DMS 273 (cell line): ENCODE measurements at regions not wholly inside any gene's neighbourhood (a gene's known extent, or its start where the extent isn't known, plus 50 kb on each side); places are given as distances from the start of the nearest gene placed in this dataset.

Experiments used
- DNase-seq: peaks from one replicate; lab custom pipeline; 2025; ENCODE audit not compliant: unreplicated experiment; lab: John Stamatoyannopoulos, UW

DNA sequence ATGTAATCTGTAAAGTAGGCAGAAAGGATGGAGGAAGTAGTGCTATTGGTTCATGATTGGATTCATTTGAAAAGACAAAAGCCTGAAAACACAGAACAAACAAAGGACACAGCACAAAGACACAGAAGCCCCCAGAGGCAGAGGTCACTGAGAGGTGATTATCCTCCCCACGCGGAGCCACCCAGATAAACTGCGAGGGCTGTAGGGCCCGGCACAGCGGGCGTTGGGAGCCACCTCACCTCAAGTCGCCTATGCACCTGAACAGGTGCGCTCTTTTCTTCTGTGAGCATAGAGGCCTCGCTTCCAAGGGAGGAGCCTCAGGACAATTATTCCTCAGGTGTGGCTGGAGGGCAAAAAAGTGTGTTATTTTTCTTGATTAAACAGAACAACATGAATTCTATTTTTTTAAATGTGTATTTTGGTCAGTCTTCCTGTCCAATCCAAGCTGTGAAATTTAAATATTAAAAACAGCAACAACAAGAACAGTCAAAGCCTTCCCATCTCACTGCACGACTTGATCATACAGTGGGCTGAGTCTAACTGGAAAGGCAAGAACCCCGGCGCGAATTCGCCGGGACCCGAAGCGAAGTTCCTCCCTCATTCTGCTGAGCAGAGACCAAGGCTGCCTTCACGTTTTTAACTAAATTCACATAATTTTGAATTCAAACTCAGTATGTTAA, 205.3 kb downstream of the THBS2 start:
- DNase-seq: no peak

GRCh38 chr6:169047345-169047744, 206.3 kb downstream of the THBS2 start:
- no peak for DNase-seq

DNA sequence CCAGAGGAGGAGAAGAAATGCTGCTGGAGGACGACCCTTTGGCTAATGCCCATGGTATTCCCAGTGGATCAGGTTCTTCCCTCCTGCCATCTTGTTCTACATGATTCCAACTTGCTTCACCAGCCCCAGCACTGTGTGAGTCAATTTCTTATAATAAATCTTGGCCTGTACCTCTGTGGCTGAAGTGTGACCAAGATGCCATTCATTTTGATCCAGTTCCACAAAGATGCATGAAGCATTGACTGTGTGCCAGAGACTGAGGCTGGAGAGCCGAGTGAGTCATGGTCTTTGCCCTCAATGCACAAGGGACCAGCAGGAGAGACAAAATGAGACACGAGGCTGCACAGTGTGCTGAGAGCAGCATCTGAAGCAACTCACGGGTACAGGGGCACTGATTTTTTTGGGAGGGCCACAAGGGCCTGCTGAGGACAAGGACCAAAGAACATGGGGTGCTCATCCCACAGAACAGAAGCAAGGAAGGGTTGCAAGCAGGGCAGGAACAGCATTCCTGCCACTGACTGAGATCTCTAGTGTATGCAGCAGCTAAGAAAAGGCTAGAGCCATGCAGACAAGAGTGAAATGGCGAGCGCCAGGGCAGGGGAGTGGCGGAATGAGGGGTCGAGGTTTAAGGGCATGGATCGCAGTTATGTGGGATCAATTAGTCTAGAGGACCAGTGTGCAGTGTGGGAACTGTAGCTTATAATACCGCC, 207.0 kb downstream of the THBS2 start:
- no peak for DNase-seq

DNA sequence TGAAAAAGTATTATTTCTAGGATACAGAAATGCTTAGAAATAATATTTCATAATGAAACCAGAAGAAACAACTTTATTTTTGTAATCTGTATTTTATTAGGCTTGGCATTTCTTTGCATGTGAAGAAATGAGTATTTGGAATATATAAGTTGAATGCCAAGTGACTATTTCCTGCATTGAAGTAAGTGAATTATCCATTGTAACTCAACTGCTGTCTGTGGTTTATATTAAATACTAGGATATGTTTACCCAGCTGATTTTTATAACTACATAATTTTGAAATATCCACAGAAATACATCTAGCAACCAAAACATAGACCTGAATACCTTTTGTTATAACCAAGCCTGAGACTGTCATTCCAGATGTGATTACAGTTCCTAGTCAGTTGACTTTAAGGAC, 207.6 kb downstream of the THBS2 start:
- no peak for DNase-seq

DNA sequence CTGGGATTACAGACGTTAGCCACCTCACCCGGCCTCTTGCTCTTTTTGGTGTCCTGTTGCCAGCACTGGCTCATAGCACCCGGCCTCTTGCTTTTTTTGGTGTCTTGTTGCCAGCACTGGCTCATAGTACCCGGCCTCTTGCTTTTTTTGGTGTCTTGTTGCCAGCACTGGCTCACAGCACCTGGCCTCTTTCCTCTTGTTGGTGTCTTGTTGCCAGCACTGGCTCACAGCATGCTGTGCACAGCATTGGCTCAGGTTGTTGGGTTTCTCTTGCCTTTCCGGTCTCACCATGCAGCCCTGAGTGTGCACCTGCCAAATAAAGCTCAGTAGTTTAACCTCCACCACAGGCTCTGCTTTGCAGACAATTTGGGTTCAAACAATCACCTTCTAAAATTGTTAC, 208.2 kb downstream of the THBS2 start:
- DNase-seq: no peak

GRCh38 chr6:169044381-169045230, 209.0 kb downstream of the THBS2 start:
- no peak for DNase-seq

GRCh38 chr6:169042061-169042460, 211.6 kb downstream of the THBS2 start:
- DNase-seq: no peak

DNA sequence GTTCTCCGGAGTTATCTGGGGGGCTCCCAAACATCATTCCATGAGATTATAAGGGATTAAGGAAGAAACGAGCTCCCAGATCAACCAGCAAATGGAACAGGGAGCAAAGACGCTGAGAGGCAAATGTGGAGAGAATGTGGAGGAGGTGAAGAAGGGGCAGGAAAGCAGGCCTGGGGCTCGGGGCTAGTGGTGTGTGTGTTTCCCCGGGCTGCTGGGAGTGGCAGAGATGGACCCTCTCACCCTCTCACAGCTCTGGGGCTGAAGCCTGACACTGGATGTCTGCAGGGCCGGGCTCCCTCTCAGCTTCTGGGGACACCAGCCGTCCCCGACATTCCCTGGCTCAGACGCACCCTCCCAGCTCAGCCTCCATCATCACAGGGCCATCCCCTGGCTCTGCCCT, 212.6 kb downstream of the THBS2 start:
- no peak for DNase-seq

GRCh38 chr6:169038691-169039090, 215.0 kb downstream of the THBS2 start:
- DNase-seq: no peak

- no peak for DNase-seq
These were observed 218.0 kb downstream of the THBS2 start for GRCh38 chr6:169035385-169036240.

- DNase-seq: no peak
These were observed 219.0 kb downstream of the THBS2 start for GRCh38 chr6:169034516-169035167.

- DNase-seq: no peak
These were observed 223.8 kb downstream of the THBS2 start for GRCh38 chr6:169029861-169030260.

DNA sequence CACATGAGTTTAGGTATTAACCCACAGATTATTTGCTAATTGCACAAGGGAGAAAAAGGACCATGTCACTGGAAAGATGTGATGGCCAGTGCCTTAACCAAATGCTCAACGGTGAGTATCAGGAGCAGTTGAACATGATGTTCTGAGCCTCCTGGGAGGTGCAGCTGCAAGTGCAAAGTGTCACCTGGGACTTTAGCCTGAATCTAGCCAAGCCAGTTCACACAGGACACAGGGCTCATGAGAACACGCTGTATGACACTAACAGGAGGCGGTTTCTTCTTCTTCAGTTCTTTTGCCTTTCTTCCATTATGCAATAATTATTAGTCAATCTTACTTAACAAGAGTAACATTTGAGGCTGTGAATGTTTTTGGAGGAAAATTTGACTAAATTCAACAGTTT, 225.3 kb downstream of the THBS2 start:
- DNase-seq: no peak

DNA sequence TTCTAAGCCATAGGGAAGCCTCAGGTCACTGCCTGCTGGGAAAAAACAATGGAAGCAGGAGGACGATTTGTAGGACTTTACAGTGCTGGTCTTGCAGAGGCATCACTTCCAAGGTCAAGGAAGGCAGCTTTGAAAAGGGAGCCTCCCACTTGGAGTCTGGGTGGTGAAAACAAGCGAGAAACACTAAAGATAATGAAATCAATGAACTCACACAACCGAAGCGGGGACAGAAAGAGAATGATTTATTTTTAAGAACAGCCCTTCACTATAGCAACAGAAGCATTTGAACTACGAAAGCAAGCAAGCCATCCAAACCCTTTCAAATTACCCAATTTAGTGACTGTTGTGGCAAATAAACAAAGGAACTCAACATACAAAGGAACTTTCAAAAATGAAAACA, 227.5 kb downstream of the THBS2 start:
- no peak for DNase-seq

DNA sequence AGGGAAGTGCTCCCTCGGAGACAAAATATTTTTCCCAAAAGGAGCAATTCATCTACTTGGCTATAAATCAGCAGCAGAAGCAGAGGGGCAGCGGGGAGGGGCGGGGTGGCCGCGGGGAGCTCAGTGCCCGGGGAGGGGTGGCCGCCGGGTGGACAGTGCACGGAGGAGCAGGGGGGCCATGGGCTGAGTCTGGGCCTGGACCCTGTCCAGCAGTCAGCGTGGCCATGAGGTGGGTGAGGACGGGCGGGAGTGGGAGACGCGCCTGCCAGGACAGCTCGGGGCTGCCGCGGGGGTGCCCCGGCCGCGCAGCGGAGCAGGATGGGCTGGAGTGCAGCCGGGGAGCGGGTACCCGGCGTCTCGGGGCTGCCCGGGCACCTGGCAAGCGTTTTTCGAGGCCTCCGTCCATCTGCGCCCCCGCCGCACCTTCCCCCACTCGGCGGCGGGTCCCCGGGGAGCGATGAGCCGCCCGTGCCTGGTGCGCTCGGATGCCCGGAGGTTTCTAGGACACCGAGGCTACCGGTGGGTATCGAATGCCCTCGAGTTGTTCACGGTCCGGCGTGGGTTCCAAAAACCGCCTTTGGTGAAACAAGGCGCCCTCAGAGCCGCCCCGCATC, 229.5 kb downstream of the THBS2 start:
- no peak for DNase-seq

DNA sequence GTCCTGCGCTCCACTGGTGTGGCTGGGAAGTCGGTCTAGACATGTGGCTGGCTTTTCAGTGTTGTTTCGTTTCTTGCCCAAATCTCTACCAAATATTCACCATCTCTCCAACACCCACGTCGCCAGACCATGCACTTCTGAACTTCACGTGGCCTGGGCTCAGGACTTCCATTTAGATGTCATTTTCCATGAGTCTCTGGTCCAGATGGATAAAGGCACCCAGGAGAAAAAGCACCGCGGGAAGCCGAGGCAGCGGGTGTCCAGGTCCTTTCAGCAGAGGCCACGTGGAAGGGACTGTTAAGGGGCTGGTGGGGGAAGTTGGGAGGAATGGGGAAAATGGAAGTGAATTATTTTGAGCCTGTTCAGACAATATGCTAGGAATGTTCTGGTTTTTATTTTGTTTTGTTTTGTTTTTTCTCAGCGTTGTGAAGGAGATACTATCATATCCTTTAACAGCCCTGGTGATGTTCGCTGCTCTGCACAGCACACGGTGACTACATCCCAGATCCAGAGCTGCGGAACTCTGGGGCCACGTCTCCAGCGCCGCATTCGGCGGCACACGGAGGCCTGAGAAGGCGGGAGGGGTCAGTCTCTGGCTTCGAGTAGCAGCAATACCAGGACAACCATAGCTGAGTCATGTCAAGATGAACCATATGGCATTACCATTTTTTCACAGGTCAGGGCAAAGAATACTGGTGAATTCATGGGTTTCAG, 230.3 kb downstream of the THBS2 start:
- no peak for DNase-seq

DNA sequence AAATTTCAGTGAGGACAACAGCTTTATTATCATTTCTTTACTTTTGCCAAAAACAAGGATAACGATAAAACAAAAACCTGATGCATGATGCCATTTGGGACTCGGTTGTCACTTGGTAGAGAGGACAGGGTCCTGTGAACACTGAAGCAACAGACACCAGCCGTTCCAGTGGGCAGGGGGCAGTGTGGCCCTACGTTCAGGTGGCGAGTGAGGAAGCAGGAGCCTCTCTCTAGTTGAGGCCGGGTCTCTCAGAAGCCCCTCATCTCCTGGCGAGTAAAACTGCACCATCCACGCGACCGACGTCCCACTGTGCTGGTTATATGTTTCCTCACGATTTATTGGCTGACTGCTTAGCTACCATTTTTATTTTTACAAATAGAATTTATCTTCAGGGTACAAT, 231.6 kb downstream of the THBS2 start:
- no peak for DNase-seq

GRCh38 chr6:169020821-169021220, 232.8 kb downstream of the THBS2 start:
- no peak for DNase-seq

DNA sequence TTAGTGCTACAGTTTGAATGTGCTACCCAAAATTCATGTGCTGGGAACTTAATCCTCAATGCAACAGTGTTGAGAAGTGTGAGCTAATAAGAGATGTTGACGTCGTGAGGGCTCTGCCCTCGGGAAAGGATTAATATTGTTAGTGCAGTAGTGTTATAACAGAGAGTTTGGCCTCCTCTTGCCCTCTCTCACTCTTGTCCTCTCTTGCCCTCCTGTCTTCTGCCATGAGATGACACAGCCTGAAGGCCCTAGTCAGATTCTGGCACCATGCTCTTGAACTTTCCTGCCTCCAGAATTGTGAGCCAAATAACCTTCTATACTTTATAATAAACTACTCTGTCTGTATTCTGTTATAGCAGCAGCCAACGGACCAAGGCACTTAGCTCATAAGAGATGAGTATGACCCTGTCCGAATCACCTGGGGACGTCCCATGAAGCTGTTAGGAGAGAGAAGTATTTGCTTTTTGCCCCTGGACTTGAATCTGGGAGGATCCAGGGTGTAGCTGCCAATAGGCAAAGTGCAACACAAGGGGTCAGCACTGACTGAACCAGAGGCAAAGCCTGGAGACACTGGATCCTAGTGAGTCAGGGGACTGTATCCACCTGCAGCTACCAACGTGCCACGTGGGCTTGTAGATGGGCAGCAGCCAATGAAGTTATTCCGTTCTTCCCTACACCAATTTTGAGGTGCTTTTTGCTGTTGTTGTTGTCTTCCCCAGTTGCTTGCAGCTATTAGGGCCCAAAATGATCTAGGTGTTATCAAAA, 233.7 kb downstream of the THBS2 start:
- DNase-seq: peak; percentile 3
